MM.1S (cell line): ENCODE measurements at regions not wholly inside any gene's neighbourhood (a gene's known extent, or its start where the extent isn't known, plus 50 kb on each side); places are given as distances from the start of the nearest gene placed in this dataset.

Experiments used
- EZH2 ChIP-seq: fragments of 300-600 bp; sonication (generic); optimal IDR thresholded peaks from 2 replicates; pipeline ENCODE3; 2017; ENCODE audit warnings: low read depth, mild to moderate bottlenecking, antibody characterized with exemption, low read length, mixed read lengths
- EZH2phosphoT487 ChIP-seq: fragments of 300-600 bp; sonication (generic); IDR thresholded peaks from 2 replicates; pipeline ENCODE4 v1.6.1; 2018; ENCODE audit warnings: antibody characterized with exemption, low read length
- TF ChIP-seq, protein P1 (sequence below): fragments of 300-600 bp; sonication (generic); IDR thresholded peaks from 2 replicates; pipeline ENCODE4 v1.5.1; 2016; ENCODE audit warnings: antibody characterized with exemption, low read length, mixed read lengths

DNA sequence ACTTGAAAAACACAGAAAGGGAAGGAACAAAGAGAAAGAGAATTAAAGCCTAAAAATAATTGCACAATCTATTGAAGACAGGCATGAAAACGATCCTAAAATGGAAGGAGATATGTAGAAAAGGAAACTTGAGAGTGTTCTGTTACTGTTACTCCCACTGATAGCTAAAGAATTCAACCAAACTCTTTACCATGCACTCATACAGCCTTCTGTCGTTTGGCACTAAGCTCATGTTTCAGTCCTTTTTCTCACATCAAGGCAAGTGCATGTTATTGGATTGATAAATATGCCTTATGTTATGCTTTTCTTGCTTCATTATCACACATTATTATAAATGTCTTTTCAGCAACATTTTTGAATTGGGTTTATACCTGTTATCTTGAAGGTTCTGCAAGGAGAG lies 696.5 kb downstream of the EFNA5 start:
- TF ChIP-seq, protein P1, sequence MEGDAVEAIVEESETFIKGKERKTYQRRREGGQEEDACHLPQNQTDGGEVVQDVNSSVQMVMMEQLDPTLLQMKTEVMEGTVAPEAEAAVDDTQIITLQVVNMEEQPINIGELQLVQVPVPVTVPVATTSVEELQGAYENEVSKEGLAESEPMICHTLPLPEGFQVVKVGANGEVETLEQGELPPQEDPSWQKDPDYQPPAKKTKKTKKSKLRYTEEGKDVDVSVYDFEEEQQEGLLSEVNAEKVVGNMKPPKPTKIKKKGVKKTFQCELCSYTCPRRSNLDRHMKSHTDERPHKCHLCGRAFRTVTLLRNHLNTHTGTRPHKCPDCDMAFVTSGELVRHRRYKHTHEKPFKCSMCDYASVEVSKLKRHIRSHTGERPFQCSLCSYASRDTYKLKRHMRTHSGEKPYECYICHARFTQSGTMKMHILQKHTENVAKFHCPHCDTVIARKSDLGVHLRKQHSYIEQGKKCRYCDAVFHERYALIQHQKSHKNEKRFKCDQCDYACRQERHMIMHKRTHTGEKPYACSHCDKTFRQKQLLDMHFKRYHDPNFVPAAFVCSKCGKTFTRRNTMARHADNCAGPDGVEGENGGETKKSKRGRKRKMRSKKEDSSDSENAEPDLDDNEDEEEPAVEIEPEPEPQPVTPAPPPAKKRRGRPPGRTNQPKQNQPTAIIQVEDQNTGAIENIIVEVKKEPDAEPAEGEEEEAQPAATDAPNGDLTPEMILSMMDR = no peak
- TF ChIP-seq EZH2phosphoT487 (no peak), EZH2 (no peak)
